OCI-LY3 (cell line): ENCODE measurements at regions not wholly inside any gene's neighbourhood (a gene's known extent, or its start where the extent isn't known, plus 50 kb on each side); places are given as distances from the start of the nearest gene placed in this dataset.

Source experiments
- EZH2phosphoT487 ChIP-seq: fragments of 200-600 bp; shearing (Covaris generic); IDR thresholded peaks from 2 replicates; pipeline ENCODE4 v1.6.1; 2018; ENCODE audit warnings: antibody characterized with exemption, mixed run types, low read depth
- TF ChIP-seq, protein P1 (sequence below): fragments of 200-600, 300-600 bp; sonication (generic); IDR thresholded peaks from 2 replicates; pipeline ENCODE4 v1.5.1; 2014; ENCODE audit warnings: antibody characterized with exemption, low read length, low read depth

DNA sequence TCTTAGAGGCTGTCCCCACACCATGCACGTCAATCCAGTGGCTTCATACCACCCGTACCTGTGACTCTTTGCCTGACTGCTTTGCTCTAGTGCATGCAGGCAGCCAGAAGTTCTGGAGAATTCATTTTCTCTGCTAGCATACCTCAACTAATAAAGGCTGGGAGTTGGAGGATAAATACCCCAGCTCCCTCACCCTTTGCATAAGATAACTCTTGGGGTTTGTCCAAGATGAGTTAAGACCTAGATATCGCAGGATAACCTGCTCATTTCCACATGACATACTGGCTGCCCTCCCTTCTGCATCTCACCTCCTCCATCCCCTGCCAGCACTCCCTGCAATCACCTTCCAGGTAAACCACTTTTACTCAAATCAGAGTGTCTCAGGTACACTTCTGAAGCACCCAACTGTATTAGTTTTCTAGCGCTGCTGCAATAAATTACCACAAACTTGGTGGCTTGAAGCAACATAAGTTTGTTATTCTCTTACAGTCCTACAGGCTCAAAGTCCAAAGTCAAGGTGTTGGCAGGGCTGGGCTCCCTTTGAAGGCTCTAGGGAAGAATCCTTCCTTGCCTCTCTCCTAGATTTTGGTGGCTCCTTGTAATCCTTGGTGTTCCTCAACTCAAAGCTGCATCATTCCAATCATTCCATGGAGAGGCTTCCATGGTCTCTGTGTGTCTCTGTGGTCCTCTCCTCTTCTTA, 146.8 kb downstream of the CRLF3 start:
- TF ChIP-seq, protein P1, sequence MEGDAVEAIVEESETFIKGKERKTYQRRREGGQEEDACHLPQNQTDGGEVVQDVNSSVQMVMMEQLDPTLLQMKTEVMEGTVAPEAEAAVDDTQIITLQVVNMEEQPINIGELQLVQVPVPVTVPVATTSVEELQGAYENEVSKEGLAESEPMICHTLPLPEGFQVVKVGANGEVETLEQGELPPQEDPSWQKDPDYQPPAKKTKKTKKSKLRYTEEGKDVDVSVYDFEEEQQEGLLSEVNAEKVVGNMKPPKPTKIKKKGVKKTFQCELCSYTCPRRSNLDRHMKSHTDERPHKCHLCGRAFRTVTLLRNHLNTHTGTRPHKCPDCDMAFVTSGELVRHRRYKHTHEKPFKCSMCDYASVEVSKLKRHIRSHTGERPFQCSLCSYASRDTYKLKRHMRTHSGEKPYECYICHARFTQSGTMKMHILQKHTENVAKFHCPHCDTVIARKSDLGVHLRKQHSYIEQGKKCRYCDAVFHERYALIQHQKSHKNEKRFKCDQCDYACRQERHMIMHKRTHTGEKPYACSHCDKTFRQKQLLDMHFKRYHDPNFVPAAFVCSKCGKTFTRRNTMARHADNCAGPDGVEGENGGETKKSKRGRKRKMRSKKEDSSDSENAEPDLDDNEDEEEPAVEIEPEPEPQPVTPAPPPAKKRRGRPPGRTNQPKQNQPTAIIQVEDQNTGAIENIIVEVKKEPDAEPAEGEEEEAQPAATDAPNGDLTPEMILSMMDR: no peak
- no peak for TF ChIP-seq EZH2phosphoT487
